ENCODE measurements at regions not wholly inside any gene's neighbourhood (a gene's known extent, or its start where the extent isn't known, plus 50 kb on each side); places are given as distances from the start of the nearest gene placed in this dataset.

DNA sequence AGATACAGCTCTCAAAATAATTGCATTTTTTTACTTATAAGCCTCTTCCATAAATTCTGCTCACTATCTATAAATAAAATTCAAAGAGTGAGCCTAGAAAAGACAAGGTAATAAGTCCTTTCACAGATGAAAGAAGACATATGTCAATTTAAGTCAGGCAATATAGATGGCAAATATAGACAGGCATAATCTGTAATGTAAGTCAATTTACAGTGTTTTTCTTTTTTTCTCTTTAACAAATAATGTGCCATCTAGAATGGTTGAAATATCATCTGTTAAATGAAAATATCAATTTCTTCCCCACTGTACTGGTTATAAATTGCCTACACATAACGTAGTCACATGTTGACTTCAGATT lies 1409.2 kb upstream of the GOT2 start:
- Histone ChIP-seq H3K36me3 (replicated peaks in 1 of 2; ENCODE audit: control insufficient read depth in 1 of 2, insufficient read depth in 2 of 2, low read length in 2 of 2) (no peaks in the 10 kb centered on the region), H4K20me1 (ENCODE audit: insufficient read depth, low read length) (no peaks in the 10 kb centered on the region), H3K79me2 (ENCODE audit: insufficient read depth, low read length) (no peaks in the 10 kb centered on the region), H3K4me3 (replicated peaks in 1 of 3; ENCODE audit: insufficient read depth in 1 of 3, low read depth in 2 of 3, low read length in 3 of 3) (no peak overlapping the region), H3K9me3 (ENCODE audit: low read length) (peaks cover 76% of the 10 kb centered on the region), H3K27me3 (ENCODE audit: control insufficient read depth in 1 of 2, insufficient read depth in 2 of 2, low read length in 2 of 2) (no peaks in the 10 kb centered on the region; a peak in 1 of 5 replicates), H2AFZ (ENCODE audit: low read length) (no peak overlapping the region), H3K27ac (ENCODE audit: extremely low read length, insufficient read depth, low read length) (no peak overlapping the region), H3K4me1 (ENCODE audit: insufficient read depth, low read length) (no peaks in the 10 kb centered on the region), H3K4me2 (ENCODE audit: low read depth, low read length) (no peak overlapping the region), H3K9ac (ENCODE audit: insufficient read depth, low read depth, low read length) (no peak overlapping the region)
- BruUV-seq (replicated peaks), result no TSS peak
- ChIA-PET POLR2A (no interaction called here), CTCF (ENCODE audit: low intra/inter-chr PET ratio, low total read pairs) (no interaction called here)
- DNase-seq (ENCODE audit: low spot score) (no peak), ATAC-seq (no peak), FAIRE-seq (no peak)
- intact Hi-C loops (cut with micrococcal nuclease; ENCODE audit: unreplicated experiment), result no loop called here
- WGBS (ENCODE audit: low lambda C conversion rate), result 0% methylated on average over 1 of the region's 1 CpG
- TF ChIP-seq RFX3 (CRISPR knock-in tag; IDR thresholded peaks at IDR 0.05) (no peak), ZFP36L1 (CRISPR knock-in tag; IDR thresholded peaks at IDR 0.05) (no peak), ZNF432 (CRISPR knock-in tag; IDR thresholded peaks at IDR 0.05; ENCODE audit: borderline replicate concordance) (no peak), ZNF143 (CRISPR knock-in tag; IDR thresholded peaks at IDR 0.05) (no peak), ZNF205 (CRISPR knock-in tag; IDR thresholded peaks at IDR 0.05) (no peak), GABPB1 (CRISPR knock-in tag; IDR thresholded peaks at IDR 0.05) (no peak), HIVEP1 (CRISPR knock-in tag; IDR thresholded peaks at IDR 0.05) (no peak), ZNF44 (CRISPR knock-in tag; IDR thresholded peaks at IDR 0.05) (no peak), NCOA1 (CRISPR knock-in tag; IDR thresholded peaks at IDR 0.05) (no peak), SRY (CRISPR knock-in tag; IDR thresholded peaks at IDR 0.05) (no peak), FOXC1 (CRISPR knock-in tag; IDR thresholded peaks at IDR 0.05; ENCODE audit: borderline replicate concordance) (no peak)
- TF ChIP-seq, protein P1, sequence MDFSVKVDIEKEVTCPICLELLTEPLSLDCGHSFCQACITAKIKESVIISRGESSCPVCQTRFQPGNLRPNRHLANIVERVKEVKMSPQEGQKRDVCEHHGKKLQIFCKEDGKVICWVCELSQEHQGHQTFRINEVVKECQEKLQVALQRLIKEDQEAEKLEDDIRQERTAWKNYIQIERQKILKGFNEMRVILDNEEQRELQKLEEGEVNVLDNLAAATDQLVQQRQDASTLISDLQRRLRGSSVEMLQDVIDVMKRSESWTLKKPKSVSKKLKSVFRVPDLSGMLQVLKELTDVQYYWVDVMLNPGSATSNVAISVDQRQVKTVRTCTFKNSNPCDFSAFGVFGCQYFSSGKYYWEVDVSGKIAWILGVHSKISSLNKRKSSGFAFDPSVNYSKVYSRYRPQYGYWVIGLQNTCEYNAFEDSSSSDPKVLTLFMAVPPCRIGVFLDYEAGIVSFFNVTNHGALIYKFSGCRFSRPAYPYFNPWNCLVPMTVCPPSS (IDR thresholded peaks at IDR 0.05), result no peak
- TF ChIP-seq, protein P2, sequence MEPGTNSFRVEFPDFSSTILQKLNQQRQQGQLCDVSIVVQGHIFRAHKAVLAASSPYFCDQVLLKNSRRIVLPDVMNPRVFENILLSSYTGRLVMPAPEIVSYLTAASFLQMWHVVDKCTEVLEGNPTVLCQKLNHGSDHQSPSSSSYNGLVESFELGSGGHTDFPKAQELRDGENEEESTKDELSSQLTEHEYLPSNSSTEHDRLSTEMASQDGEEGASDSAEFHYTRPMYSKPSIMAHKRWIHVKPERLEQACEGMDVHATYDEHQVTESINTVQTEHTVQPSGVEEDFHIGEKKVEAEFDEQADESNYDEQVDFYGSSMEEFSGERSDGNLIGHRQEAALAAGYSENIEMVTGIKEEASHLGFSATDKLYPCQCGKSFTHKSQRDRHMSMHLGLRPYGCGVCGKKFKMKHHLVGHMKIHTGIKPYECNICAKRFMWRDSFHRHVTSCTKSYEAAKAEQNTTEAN (CRISPR knock-in tag; conservative IDR thresholded peaks at IDR 0.05), result no peak
- TF ChIP-seq, protein P3, sequence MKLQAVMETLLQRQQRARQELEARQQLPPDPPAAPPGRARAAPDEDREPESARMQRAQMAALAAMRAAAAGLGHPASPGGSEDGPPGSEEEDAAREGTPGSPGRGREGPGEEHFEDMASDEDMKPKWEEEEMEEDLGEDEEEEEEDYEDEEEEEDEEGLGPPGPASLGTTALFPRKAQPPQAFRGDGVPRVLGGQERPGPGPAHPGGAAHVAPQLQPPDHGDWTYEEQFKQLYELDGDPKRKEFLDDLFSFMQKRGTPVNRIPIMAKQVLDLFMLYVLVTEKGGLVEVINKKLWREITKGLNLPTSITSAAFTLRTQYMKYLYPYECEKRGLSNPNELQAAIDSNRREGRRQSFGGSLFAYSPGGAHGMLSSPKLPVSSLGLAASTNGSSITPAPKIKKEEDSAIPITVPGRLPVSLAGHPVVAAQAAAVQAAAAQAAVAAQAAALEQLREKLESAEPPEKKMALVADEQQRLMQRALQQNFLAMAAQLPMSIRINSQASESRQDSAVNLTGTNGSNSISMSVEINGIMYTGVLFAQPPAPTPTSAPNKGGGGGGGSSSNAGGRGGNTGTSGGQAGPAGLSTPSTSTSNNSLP (IDR thresholded peaks at IDR 0.05; ENCODE audit: low read depth, low read length), result no peak
- TF ChIP-seq, protein P4, sequence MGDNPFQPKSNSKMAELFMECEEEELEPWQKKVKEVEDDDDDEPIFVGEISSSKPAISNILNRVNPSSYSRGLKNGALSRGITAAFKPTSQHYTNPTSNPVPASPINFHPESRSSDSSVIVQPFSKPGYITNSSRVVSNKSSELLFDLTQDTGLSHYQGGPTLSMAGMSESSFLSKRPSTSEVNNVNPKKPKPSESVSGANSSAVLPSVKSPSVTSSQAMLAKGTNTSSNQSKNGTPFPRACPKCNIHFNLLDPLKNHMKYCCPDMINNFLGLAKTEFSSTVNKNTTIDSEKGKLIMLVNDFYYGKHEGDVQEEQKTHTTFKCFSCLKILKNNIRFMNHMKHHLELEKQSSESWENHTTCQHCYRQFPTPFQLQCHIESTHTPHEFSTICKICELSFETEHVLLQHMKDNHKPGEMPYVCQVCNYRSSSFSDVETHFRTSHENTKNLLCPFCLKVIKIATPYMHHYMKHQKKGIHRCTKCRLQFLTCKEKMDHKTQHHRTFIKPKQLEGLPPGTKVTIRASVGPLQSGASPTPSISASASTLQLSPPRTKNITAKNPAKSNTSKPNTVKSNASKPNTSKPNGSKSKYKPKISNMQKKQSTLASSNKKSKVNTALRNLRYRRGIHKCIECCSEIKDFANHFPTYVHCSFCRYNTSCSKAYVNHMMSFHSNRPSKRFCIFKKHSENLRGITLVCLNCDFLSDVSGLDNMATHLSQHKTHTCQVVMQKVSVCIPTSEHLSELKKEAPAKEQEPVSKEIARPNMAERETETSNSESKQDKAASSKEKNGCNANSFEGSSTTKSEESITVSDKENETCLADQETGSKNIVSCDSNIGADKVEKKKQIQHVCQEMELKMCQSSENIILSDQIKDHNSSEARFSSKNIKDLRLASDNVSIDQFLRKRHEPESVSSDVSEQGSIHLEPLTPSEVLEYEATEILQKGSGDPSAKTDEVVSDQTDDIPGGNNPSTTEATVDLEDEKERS (CRISPR knock-in tag; IDR thresholded peaks at IDR 0.05), result no peak
- TF ChIP-seq, protein P5, sequence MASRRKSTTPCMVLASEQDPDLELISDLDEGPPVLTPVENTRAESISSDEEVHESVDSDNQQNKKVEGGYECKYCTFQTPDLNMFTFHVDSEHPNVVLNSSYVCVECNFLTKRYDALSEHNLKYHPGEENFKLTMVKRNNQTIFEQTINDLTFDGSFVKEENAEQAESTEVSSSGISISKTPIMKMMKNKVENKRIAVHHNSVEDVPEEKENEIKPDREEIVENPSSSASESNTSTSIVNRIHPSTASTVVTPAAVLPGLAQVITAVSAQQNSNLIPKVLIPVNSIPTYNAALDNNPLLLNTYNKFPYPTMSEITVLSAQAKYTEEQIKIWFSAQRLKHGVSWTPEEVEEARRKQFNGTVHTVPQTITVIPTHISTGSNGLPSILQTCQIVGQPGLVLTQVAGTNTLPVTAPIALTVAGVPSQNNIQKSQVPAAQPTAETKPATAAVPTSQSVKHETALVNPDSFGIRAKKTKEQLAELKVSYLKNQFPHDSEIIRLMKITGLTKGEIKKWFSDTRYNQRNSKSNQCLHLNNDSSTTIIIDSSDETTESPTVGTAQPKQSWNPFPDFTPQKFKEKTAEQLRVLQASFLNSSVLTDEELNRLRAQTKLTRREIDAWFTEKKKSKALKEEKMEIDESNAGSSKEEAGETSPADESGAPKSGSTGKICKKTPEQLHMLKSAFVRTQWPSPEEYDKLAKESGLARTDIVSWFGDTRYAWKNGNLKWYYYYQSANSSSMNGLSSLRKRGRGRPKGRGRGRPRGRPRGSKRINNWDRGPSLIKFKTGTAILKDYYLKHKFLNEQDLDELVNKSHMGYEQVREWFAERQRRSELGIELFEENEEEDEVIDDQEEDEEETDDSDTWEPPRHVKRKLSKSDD (CRISPR knock-in tag; IDR thresholded peaks at IDR 0.05; ENCODE audit: low read depth), result no peak
- in situ Hi-C loops (cut with HindIII; ENCODE audit: extremely low pct_ligation_motif_present, low pct_unique_long_range_greater_than_20kb), result no loop called here

Data from HepG2 (cell line).